WERI-Rb-1 (cell line): ENCODE measurements at regions not wholly inside any gene's neighbourhood (a gene's known extent, or its start where the extent isn't known, plus 50 kb on each side); places are given as distances from the start of the nearest gene placed in this dataset.

Experiments used
- DNase-seq: peaks from one replicate; pipeline ENCODE4 v3.0.0-alpha.2; 2020
- H3K27ac ChIP-seq: fragments of 250-450 bp; sonication (Bioruptor Pico); 2 replicates; pipeline ENCODE4 v1.5.1; 2020; ENCODE audit warnings: mild to moderate bottlenecking, moderate library complexity
- H3K27me3 ChIP-seq: fragments of 250-450 bp; sonication (Bioruptor Pico); 2 replicates; pipeline ENCODE4 v1.5.1; 2021; ENCODE audit warnings: mild to moderate bottlenecking, low read depth, moderate library complexity; ENCODE audit not compliant: insufficient read depth, severe bottlenecking
- H3K36me3 ChIP-seq: fragments of 250-450 bp; sonication (Bioruptor Pico); 2 replicates; pipeline ENCODE4 v1.5.1; 2020; ENCODE audit warnings: mild to moderate bottlenecking, moderate library complexity
- H3K4me3 ChIP-seq: 2 replicates; pipeline ENCODE4 v1.5.1; 2011; ENCODE audit warnings: low read depth, mild to moderate bottlenecking, control low read depth, low read length
- H3K9me3 ChIP-seq: fragments of 250-450 bp; sonication (Bioruptor Pico); 2 replicates; pipeline ENCODE4 v1.5.1; 2021; ENCODE audit warnings: mild to moderate bottlenecking, moderate library complexity; ENCODE audit not compliant: severe bottlenecking
- CTCF ChIP-seq: IDR thresholded peaks from 2 replicates; pipeline ENCODE4 v1.5.1; 2011; ENCODE audit warnings: low read depth, mild to moderate bottlenecking, control low read depth, inconsistent platforms, low read length

- Histone ChIP-seq H3K36me3 (no peaks in the 10 kb centered on the region), H3K27me3 (no peaks in the 10 kb centered on the region), H3K27ac (no peak overlapping the region), H3K9me3 (no peaks in the 10 kb centered on the region), H3K4me3 (no peak overlapping the region)
- TF ChIP-seq CTCF, result no peak
- DNase-seq, result no peak
Observed at GRCh38 chr11:92511522-92512203, 287.0 kb downstream of the FAT3 start.

GRCh38 chr11:92512204-92512569 lies 287.6 kb downstream of the FAT3 start:
- H3K36me3 ChIP-seq, result no peaks in the 10 kb centered on the region
- no peak overlapping the region for H3K4me3 ChIP-seq
- H3K27ac ChIP-seq, result no peak overlapping the region
- TF ChIP-seq CTCF, result no peak
- no peak for DNase-seq
- no peaks in the 10 kb centered on the region for H3K27me3 ChIP-seq
- H3K9me3 ChIP-seq, result no peaks in the 10 kb centered on the region

- H3K4me3 ChIP-seq, result no peak overlapping the region
- H3K27me3 ChIP-seq, result no peaks in the 10 kb centered on the region
- no peaks in the 10 kb centered on the region for H3K9me3 ChIP-seq
- no peaks in the 10 kb centered on the region for H3K36me3 ChIP-seq
- DNase-seq, result no peak
- TF ChIP-seq CTCF, result no peak
- H3K27ac ChIP-seq, result no peak overlapping the region
Observed at GRCh38 chr11:92523611-92524010, 299.0 kb downstream of the FAT3 start.

- no peaks in the 10 kb centered on the region for H3K9me3 ChIP-seq
- H3K36me3 ChIP-seq, result no peaks in the 10 kb centered on the region
- H3K4me3 ChIP-seq, result no peak overlapping the region
- no peak for DNase-seq
- H3K27ac ChIP-seq, result no peak overlapping the region
- H3K27me3 ChIP-seq, result no peaks in the 10 kb centered on the region
- no peak for TF ChIP-seq CTCF
Observed at GRCh38 chr11:92524542-92524941, 299.9 kb downstream of the FAT3 start.

GRCh38 chr11:92527467-92527866 lies 302.8 kb downstream of the FAT3 start:
- Histone ChIP-seq H3K27me3 (no peaks in the 10 kb centered on the region), H3K9me3 (no peaks in the 10 kb centered on the region), H3K4me3 (no peak overlapping the region), H3K27ac (no peak overlapping the region), H3K36me3 (no peaks in the 10 kb centered on the region)
- DNase-seq, result no peak
- no peak for TF ChIP-seq CTCF

GRCh38 chr11:92528001-92528400 lies 303.4 kb downstream of the FAT3 start:
- H3K9me3 ChIP-seq, result no peaks in the 10 kb centered on the region
- no peak overlapping the region for H3K4me3 ChIP-seq
- no peak for TF ChIP-seq CTCF
- DNase-seq, result no peak
- no peaks in the 10 kb centered on the region for H3K36me3 ChIP-seq
- H3K27ac ChIP-seq, result no peak overlapping the region
- H3K27me3 ChIP-seq, result no peaks in the 10 kb centered on the region
